Body of pancreas (tissue), 4 donors: ENCODE measurements at regions not wholly inside any gene's neighbourhood (a gene's known extent, or its start where the extent isn't known, plus 50 kb on each side); places are given as distances from the start of the nearest gene placed in this dataset.

ENCODE experiments used
- ATAC-seq: fragments of 150-250 bp; one replicate; pipeline ENCODE4 v1.9.1; 2016
- DNase-seq, 4 donors: peaks; one replicate each; pipeline ENCODE4 v3.0.0-alpha.2; 2019
- H3K27ac ChIP-seq, 4 donors: fragments of 200-600 bp; sonication (generic); 1 replicate in 3 of 4; 2 replicates in 1 of 4; pipeline versions ENCODE4 v1.5.1 to v1.6.1; 2016 to 2019; ENCODE audit warnings: mild to moderate bottlenecking in 1 of 4, mixed read lengths in 1 of 4, moderate library complexity in 1 of 4
- H3K27me3 ChIP-seq, 2 donors: fragments of 200-600 bp; sonication (generic); one replicate each; pipeline ENCODE4 v1.6.0; 2016; ENCODE audit warnings: mild to moderate bottlenecking in 1 of 2
- H3K36me3 ChIP-seq, 2 donors: fragments of 200-600 bp; sonication (generic); replicated peaks in 1 of 2; 2 replicates each; pipeline ENCODE4 v1.5.1; 2016; ENCODE audit warnings: low read depth in 2 of 2; ENCODE audit not compliant: insufficient read depth in 1 of 2
- H3K4me1 ChIP-seq: fragments of 200-600 bp; sonication (generic); one replicate; pipeline ENCODE4 v1.6.0; 2016
- H3K4me3 ChIP-seq, 2 donors: fragments of 200-600 bp; sonication (generic); 1 replicate in 1 of 2; 2 replicates in 1 of 2; pipeline ENCODE4 v1.5.1; 2016 to 2019
- H3K9me3 ChIP-seq, 3 donors: fragments of 200-600 bp; sonication (generic); 1 replicate in 2 of 3; 2 replicates in 1 of 3; pipeline ENCODE4 v1.5.1; 2016
- CTCF ChIP-seq, 7 experiments: fragments of 450-650 bp in 4 of 7; fragments of 200-600 bp in 3 of 7; sonication (generic) in 3 of 7; IDR thresholded peaks; one replicate each; pipeline ENCODE4 v1.5.1; 2016 to 2019; ENCODE audit warnings: antibody characterized with exemption in 7 of 7
- POLR2A ChIP-seq, 3 donors: fragments of 450-650 bp; IDR thresholded peaks; one replicate each; pipeline ENCODE4 v1.6.1; 2016; ENCODE audit warnings: antibody characterized with exemption in 3 of 3, mild to moderate bottlenecking in 2 of 3
- WGBS, 2 donors: methylation state at CpG; one replicate each; pipeline ENCODE4 v1.1.5; 2017; 5-methylcytosine and 5-hydroxymethylcytosine counted together
- intact Hi-C: fragments of 100-400 bp; cut with DNase I; formaldehyde crosslinking; loops from one replicate; pipeline ENCODE4 v1.15.1; 2023

- WGBS, 2 donors = 59 to 74% methylated on average over 13 to 21 of the region's 21 CpGs
- no peak overlapping the region for H3K27ac ChIP-seq
- TF ChIP-seq CTCF (IDR thresholded peaks at IDR 0.05) (no peak), POLR2A (IDR thresholded peaks at IDR 0.05) (no peak)
- no peaks in the 10 kb centered on the region for H3K27me3 ChIP-seq
- DNase-seq = peak; percentile 45 to 80 (median 68)
- no peak overlapping the region for H3K4me3 ChIP-seq
- peak; percentile 62 for ATAC-seq
- peaks cover 16% of the 10 kb centered on the region for H3K4me1 ChIP-seq
- intact Hi-C loops = no loop called here
- no peaks in the 10 kb centered on the region for H3K36me3 ChIP-seq
- no peaks in the 10 kb centered on the region for H3K9me3 ChIP-seq
These were observed 305.1 kb downstream of the CTTN start for GRCh38 chr11:70703141-70704064.

GRCh38 chr11:70705097-70705496 is 306.8 kb downstream of the CTTN start:
- no peaks in the 10 kb centered on the region for H3K9me3 ChIP-seq
- ATAC-seq (no peak), DNase-seq (no peak)
- H3K4me1 ChIP-seq = peaks cover 10% of the 10 kb centered on the region
- no peak overlapping the region for H3K27ac ChIP-seq
- H3K36me3 ChIP-seq = no peaks in the 10 kb centered on the region
- H3K4me3 ChIP-seq = no peak overlapping the region
- H3K27me3 ChIP-seq = no peaks in the 10 kb centered on the region
- no peak for TF ChIP-seq CTCF (IDR thresholded peaks at IDR 0.05)
- no peak for TF ChIP-seq POLR2A (IDR thresholded peaks at IDR 0.05)
- intact Hi-C loops = no loop called here

- no peaks in the 10 kb centered on the region for H3K27me3 ChIP-seq
- DNase-seq = no peak
- intact Hi-C loops = no loop called here
- TF ChIP-seq POLR2A (IDR thresholded peaks at IDR 0.05) (no peak), CTCF (IDR thresholded peaks at IDR 0.05) (no peak)
- no peak overlapping the region for H3K27ac ChIP-seq
- no peak overlapping the region for H3K4me3 ChIP-seq
- no peak for ATAC-seq
- 83 to 92% methylated on average over 10 of the region's 10 CpGs for whole genome bisulfite sequencing, 2 donors
- no peaks in the 10 kb centered on the region for H3K36me3 ChIP-seq
- H3K9me3 ChIP-seq = no peaks in the 10 kb centered on the region
- H3K4me1 ChIP-seq = peaks cover 10% of the 10 kb centered on the region
These were observed 307.6 kb downstream of the CTTN start for GRCh38 chr11:70705930-70706329.

GRCh38 chr11:70707821-70708220 is 309.5 kb downstream of the CTTN start:
- ATAC-seq = no peak
- intact Hi-C loops = no loop called here

More at GRCh38 chr11:70707821-70708220, 309.5 kb downstream of the CTTN start:
- Histone ChIP-seq H3K4me1 (peaks cover 10% of the 10 kb centered on the region), H3K9me3 (no peaks in the 10 kb centered on the region), H3K27ac (no peak overlapping the region), H3K36me3 (no peaks in the 10 kb centered on the region), H3K27me3 (no peaks in the 10 kb centered on the region), H3K4me3 (no peak overlapping the region)
- DNase-seq = no peak
- TF ChIP-seq POLR2A (IDR thresholded peaks at IDR 0.05) = no peak
- no peak for TF ChIP-seq CTCF (IDR thresholded peaks at IDR 0.05)
- WGBS, 2 donors = 83 to 100% methylated on average over 1 to 5 of the region's 6 CpGs
